GM23248 (cell line): ENCODE measurements at regions not wholly inside any gene's neighbourhood (a gene's known extent, or its start where the extent isn't known, plus 50 kb on each side); places are given as distances from the start of the nearest gene placed in this dataset.

ENCODE experiments used
- DNase-seq: peaks from one replicate; pipeline ENCODE4 v3.0.0-alpha.2; 2015
- H2AFZ ChIP-seq: fragments of 200-600 bp; sonication (generic); 2 replicates; pipeline ENCODE4 v1.6.1; 2016; ENCODE audit warnings: antibody characterized with exemption
- H3F3A ChIP-seq: fragments of 200-600 bp; sonication (generic); 2 replicates; pipeline ENCODE4 v1.6.1; 2016; ENCODE audit warnings: mild to moderate bottlenecking, antibody characterized with exemption, mixed run types; ENCODE audit not compliant: insufficient read depth
- H3K27ac ChIP-seq: fragments of 200-600 bp; sonication (generic); 2 replicates; pipeline ENCODE4 v1.5.1; 2016; ENCODE audit warnings: mild to moderate bottlenecking
- H3K27me3 ChIP-seq: fragments of 200-600 bp; sonication (generic); replicated peaks from 2 replicates; pipeline ENCODE4 v1.6.1; 2016; ENCODE audit warnings: mild to moderate bottlenecking; ENCODE audit not compliant: insufficient read depth
- H3K36me3 ChIP-seq: fragments of 200-600 bp; sonication (generic); 2 replicates; pipeline ENCODE4 v1.6.1; 2016; ENCODE audit warnings: low read depth, mild to moderate bottlenecking
- H3K4me1 ChIP-seq: fragments of 200-600 bp; sonication (generic); 2 replicates; pipeline ENCODE4 v1.6.1; 2016; ENCODE audit warnings: mild to moderate bottlenecking; ENCODE audit not compliant: insufficient read depth
- H3K4me2 ChIP-seq: fragments of 200-600 bp; sonication (generic); one replicate; pipeline ENCODE4 v1.6.1; 2016; ENCODE audit warnings: mild to moderate bottlenecking; ENCODE audit not compliant: unreplicated experiment
- H3K4me3 ChIP-seq: fragments of 200-600 bp; sonication (generic); 2 replicates; pipeline ENCODE4 v1.5.1; 2016; ENCODE audit warnings: mild to moderate bottlenecking
- H3K79me2 ChIP-seq: fragments of 200-600 bp; sonication (generic); 2 replicates; pipeline ENCODE4 v1.6.1; 2016; ENCODE audit warnings: mild to moderate bottlenecking; ENCODE audit not compliant: insufficient read depth
- H3K9ac ChIP-seq: fragments of 200-600 bp; sonication (generic); 2 replicates; pipeline ENCODE4 v1.6.1; 2016; ENCODE audit warnings: mild to moderate bottlenecking
- H3K9me2 ChIP-seq: fragments of 200-600 bp; sonication (generic); 2 replicates; pipeline ENCODE4 v1.6.1; 2016; ENCODE audit warnings: mixed run types, mild to moderate bottlenecking, moderate library complexity; ENCODE audit not compliant: insufficient read depth
- H3K9me3 ChIP-seq: fragments of 200-600 bp; sonication (generic); one replicate; pipeline ENCODE4 v1.6.1; 2017; ENCODE audit warnings: low read depth
- H4K20me1 ChIP-seq: fragments of 200-600 bp; sonication (generic); 2 replicates; pipeline ENCODE4 v1.6.0; 2016; ENCODE audit not compliant: insufficient read depth
- EZH2 ChIP-seq: fragments of 200-600 bp; sonication (generic); IDR thresholded peaks from 2 replicates; pipeline ENCODE4 v1.6.1; 2018; ENCODE audit warnings: antibody characterized with exemption, mild to moderate bottlenecking; ENCODE audit not compliant: insufficient read depth, poor library complexity, severe bottlenecking
- EZH2phosphoT487 ChIP-seq: fragments of 200-600 bp; sonication (generic); IDR thresholded peaks from 2 replicates; pipeline ENCODE4 v1.6.1; 2018; ENCODE audit warnings: antibody characterized with exemption, moderate library complexity, mild to moderate bottlenecking, low read depth; ENCODE audit not compliant: insufficient read depth
- WGBS, 2 experiments: methylation state at CpG; one replicate each; pipeline ENCODE4 v1.1.6; 2015 to 2017; ENCODE audit warnings: low lambda C conversion rate in 2 of 2, low coverage in 1 of 2; ENCODE audit errors: missing lambda C conversion rate in 2 of 2; 5-methylcytosine and 5-hydroxymethylcytosine counted together
- in situ Hi-C: fragments of 300-500 bp; cut with MboI; formaldehyde crosslinking; loops from 2 replicates; pipeline ENCODE4 v1.15.0; 2020

GRCh38 chr16:82328881-82329469 lies 159.0 kb upstream of the MPHOSPH6 start:
- Histone ChIP-seq H3K9me3 (peaks cover 5% of the 10 kb centered on the region), H3K9ac (no peak overlapping the region), H3K27me3 (0 out of 2 replicates have a peak, but pooled peaks cover 4% of the 10 kb centered on the region), H3K36me3 (no peaks in the 10 kb centered on the region), H3K4me2 (no peak overlapping the region), H3K79me2 (no peaks in the 10 kb centered on the region), H3K9me2 (no peaks in the 10 kb centered on the region), H3K4me3 (no peak overlapping the region), H2AFZ (no peak overlapping the region), H3F3A (no peaks in the 10 kb centered on the region), H3K4me1 (no peaks in the 10 kb centered on the region), H4K20me1 (no peaks in the 10 kb centered on the region), H3K27ac (no peak overlapping the region)
- TF ChIP-seq EZH2phosphoT487 (no peak), EZH2 (no peak)
- WGBS, 2 experiments, result 16 to 18% methylated on average over 5 of the region's 5 CpGs
- in situ Hi-C loops, result no loop called here
- no peak for DNase-seq

GRCh38 chr16:82323171-82323570 lies 153.1 kb upstream of the MPHOSPH6 start:
- H3K27me3 ChIP-seq, result no peaks in the 10 kb centered on the region
- no peaks in the 10 kb centered on the region for H3K4me1 ChIP-seq
- H3K4me2 ChIP-seq, result no peak overlapping the region
- H2AFZ ChIP-seq, result no peak overlapping the region
- H3K4me3 ChIP-seq, result no peak overlapping the region
- no peaks in the 10 kb centered on the region for H3K79me2 ChIP-seq
- WGBS, 2 experiments, result 69 to 72% methylated on average over 2 of the region's 2 CpGs
- DNase-seq, result no peak
- H3K9me3 ChIP-seq, result peaks cover 11% of the 10 kb centered on the region
- no peaks in the 10 kb centered on the region for H4K20me1 ChIP-seq
- no peak overlapping the region for H3K27ac ChIP-seq
- no peak for TF ChIP-seq EZH2phosphoT487
- TF ChIP-seq EZH2, result no peak
- H3F3A ChIP-seq, result no peaks in the 10 kb centered on the region
- no peak overlapping the region for H3K9ac ChIP-seq
- in situ Hi-C loops, result no loop called here
- no peaks in the 10 kb centered on the region for H3K36me3 ChIP-seq
- no peaks in the 10 kb centered on the region for H3K9me2 ChIP-seq

- H3K27ac ChIP-seq, result no peak overlapping the region
- H3K4me2 ChIP-seq, result no peak overlapping the region
- no peak for DNase-seq
- H3K9me2 ChIP-seq, result no peaks in the 10 kb centered on the region
- no peaks in the 10 kb centered on the region for H3F3A ChIP-seq
- TF ChIP-seq EZH2 (no peak), EZH2phosphoT487 (no peak)
- no peaks in the 10 kb centered on the region for H3K36me3 ChIP-seq
- H3K9me3 ChIP-seq, result peaks cover 11% of the 10 kb centered on the region
- no peaks in the 10 kb centered on the region for H4K20me1 ChIP-seq
- H3K79me2 ChIP-seq, result no peaks in the 10 kb centered on the region
- H3K4me1 ChIP-seq, result no peaks in the 10 kb centered on the region
- H3K4me3 ChIP-seq, result no peak overlapping the region
- H3K27me3 ChIP-seq, result no peaks in the 10 kb centered on the region
- no peak overlapping the region for H3K9ac ChIP-seq
- no peak overlapping the region for H2AFZ ChIP-seq
- in situ Hi-C loops, result no loop called here
These were observed 152.2 kb upstream of the MPHOSPH6 start for GRCh38 chr16:82322177-82322576.

GRCh38 chr16:82319038-82319437 lies 149.0 kb upstream of the MPHOSPH6 start:
- Histone ChIP-seq H3K36me3 (no peaks in the 10 kb centered on the region), H3K27ac (no peak overlapping the region), H3K9me2 (no peaks in the 10 kb centered on the region), H3K4me2 (no peak overlapping the region), H3K79me2 (no peaks in the 10 kb centered on the region), H3K4me1 (no peaks in the 10 kb centered on the region), H3K9me3 (peaks cover 7% of the 10 kb centered on the region), H3F3A (no peaks in the 10 kb centered on the region), H3K27me3 (0 out of 2 replicates have a peak, but pooled peaks cover 4% of the 10 kb centered on the region), H3K9ac (no peak overlapping the region), H3K4me3 (no peak overlapping the region), H2AFZ (no peak overlapping the region), H4K20me1 (no peaks in the 10 kb centered on the region)
- DNase-seq, result no peak
- in situ Hi-C loops, result no loop called here
- no peak for TF ChIP-seq EZH2
- no peak for TF ChIP-seq EZH2phosphoT487
- WGBS, 2 experiments, result 39 to 63% methylated on average over 1 of the region's 1 CpG
